ENCODE measurements at regions not wholly inside any gene's neighbourhood (a gene's known extent, or its start where the extent isn't known, plus 50 kb on each side); places are given as distances from the start of the nearest gene placed in this dataset.

DNA sequence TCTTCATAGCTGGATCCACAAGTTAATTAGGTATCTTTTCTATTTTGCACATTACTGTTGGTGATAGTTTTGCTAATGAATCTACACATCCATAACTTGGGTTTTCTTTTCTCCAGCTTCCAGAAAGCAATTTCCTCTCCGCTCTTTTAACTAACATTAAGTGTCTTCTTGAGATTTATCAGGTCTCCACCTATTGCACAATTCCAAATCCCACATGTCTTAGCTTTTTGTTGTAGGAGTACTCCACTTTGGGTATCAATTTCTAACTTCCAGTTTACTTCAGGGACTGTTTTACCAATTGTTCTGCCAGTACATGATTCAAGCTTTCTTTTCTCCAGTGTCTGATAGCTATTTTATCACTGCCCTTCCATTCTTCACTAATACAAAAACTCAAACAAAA lies 129.6 kb downstream of the OLFM4 start:
- no peak overlapping the region for H3K27ac Mint-ChIP-seq
- no peak for DNase-seq (ENCODE audit: extremely low spot score, unreplicated experiment)
- H3K4me3 Mint-ChIP-seq = no peak overlapping the region
- H3K36me3 Mint-ChIP-seq = no peaks in the 10 kb centered on the region
- peaks cover 10% of the 10 kb centered on the region for H3K27me3 Mint-ChIP-seq
- H3K4me1 Mint-ChIP-seq (ENCODE audit: unreplicated experiment) = no peaks in the 10 kb centered on the region
- TF ChIP-seq, protein P1, sequence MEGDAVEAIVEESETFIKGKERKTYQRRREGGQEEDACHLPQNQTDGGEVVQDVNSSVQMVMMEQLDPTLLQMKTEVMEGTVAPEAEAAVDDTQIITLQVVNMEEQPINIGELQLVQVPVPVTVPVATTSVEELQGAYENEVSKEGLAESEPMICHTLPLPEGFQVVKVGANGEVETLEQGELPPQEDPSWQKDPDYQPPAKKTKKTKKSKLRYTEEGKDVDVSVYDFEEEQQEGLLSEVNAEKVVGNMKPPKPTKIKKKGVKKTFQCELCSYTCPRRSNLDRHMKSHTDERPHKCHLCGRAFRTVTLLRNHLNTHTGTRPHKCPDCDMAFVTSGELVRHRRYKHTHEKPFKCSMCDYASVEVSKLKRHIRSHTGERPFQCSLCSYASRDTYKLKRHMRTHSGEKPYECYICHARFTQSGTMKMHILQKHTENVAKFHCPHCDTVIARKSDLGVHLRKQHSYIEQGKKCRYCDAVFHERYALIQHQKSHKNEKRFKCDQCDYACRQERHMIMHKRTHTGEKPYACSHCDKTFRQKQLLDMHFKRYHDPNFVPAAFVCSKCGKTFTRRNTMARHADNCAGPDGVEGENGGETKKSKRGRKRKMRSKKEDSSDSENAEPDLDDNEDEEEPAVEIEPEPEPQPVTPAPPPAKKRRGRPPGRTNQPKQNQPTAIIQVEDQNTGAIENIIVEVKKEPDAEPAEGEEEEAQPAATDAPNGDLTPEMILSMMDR (conservative IDR thresholded peaks at IDR 0.05) = no peak
- H3K9me3 Mint-ChIP-seq = no peaks in the 10 kb centered on the region

DNA sequence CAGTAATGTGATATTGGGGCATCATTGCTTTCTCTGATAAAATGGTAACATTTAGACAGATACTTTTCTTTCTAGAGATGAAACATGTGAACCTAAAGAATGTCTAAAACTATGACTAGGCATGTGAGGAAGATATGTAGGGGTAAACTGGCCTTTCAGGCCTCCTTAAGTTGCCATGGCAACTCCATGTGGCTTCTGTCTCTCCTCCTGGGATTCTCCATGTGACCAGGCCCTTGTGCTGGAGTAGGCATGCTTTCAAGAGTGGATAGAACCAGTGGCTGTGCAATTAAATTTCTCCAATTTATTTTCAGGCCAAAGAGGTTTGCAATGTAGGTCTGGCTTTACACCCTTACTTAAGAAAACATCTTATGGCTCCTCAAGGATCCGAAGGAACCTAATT lies 130.8 kb downstream of the OLFM4 start:
- H3K4me3 Mint-ChIP-seq = no peak overlapping the region
- peaks cover 15% of the 10 kb centered on the region for H3K27me3 Mint-ChIP-seq
- H3K36me3 Mint-ChIP-seq = no peaks in the 10 kb centered on the region
- TF ChIP-seq, protein P1 (conservative IDR thresholded peaks at IDR 0.05) = no peak
- no peaks in the 10 kb centered on the region for H3K9me3 Mint-ChIP-seq
- no peaks in the 10 kb centered on the region for H3K4me1 Mint-ChIP-seq (ENCODE audit: unreplicated experiment)
- H3K27ac Mint-ChIP-seq = no peak overlapping the region
- DNase-seq (ENCODE audit: extremely low spot score, unreplicated experiment) = no peak

DNA sequence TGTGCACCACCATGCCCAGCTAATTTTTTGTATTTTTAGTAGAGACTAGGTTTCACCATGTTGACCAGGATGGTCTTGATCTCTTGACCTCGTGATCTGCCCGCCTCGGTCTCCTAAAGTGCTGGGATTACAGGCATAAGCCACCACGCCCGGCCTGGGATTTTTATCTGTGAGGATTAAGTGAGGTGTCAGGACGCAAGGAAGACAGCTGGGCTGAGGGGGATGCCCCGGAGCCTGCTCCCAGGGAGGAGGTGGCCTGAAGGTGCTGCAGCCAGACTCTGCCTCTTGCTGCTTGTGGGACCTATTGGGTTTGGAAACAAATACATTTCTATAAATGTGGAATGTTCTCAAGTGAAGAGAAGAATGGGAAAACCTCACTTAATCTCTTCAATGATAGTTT lies 131.6 kb downstream of the OLFM4 start:
- no peak overlapping the region for H3K27ac Mint-ChIP-seq
- no peaks in the 10 kb centered on the region for H3K4me1 Mint-ChIP-seq (ENCODE audit: unreplicated experiment)
- H3K9me3 Mint-ChIP-seq = no peaks in the 10 kb centered on the region
- TF ChIP-seq, protein P1 (conservative IDR thresholded peaks at IDR 0.05) = no peak
- H3K4me3 Mint-ChIP-seq = no peak overlapping the region
- no peaks in the 10 kb centered on the region for H3K36me3 Mint-ChIP-seq
- no peak for DNase-seq (ENCODE audit: extremely low spot score, unreplicated experiment)
- peaks cover 15% of the 10 kb centered on the region for H3K27me3 Mint-ChIP-seq

DNA sequence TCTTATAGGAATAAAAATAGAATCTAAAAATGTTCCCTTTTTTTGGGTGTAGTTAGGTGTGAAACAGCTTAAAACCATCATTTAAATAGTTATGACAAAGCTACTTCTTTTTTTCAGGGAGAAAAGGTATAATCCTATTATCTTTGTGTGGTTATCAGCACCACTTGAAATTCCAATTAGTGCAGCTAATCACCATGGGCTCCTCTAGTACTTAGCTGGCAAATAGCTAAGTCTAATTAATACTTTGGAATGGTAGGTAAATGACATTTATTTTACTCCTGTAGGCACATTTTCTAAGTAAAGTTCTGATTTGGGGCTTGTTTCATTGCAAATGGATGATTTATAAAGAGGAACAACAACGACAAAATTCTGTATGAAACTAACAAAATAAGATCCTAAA lies 132.6 kb downstream of the OLFM4 start:
- Mint-ChIP-seq H3K4me3 (no peak overlapping the region), H3K36me3 (no peaks in the 10 kb centered on the region), H3K27ac (no peak overlapping the region), H3K4me1 (ENCODE audit: unreplicated experiment) (no peaks in the 10 kb centered on the region), H3K9me3 (no peaks in the 10 kb centered on the region), H3K27me3 (peaks cover 22% of the 10 kb centered on the region)
- DNase-seq (ENCODE audit: extremely low spot score, unreplicated experiment) = no peak
- TF ChIP-seq, protein P1 (conservative IDR thresholded peaks at IDR 0.05) = no peak

DNA sequence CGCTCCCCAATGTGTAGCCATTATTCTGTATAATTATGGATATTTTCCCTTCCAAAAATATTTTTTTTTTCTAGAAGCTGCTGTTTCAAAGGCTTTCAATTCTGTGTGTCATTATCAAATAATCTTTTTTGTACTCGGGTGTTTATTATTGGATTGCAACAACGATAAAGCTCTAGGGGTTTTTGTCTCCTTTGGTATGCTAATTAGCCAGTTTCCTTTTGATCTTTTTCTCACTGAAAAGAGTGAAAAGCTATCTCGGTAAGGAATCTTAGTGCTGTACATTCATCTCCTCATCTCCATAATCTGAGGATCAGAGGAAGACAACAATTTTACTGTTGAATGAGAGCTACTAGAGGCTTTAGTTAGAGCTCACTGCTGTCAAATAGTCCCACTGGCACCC lies 136.6 kb downstream of the OLFM4 start:
- TF ChIP-seq, protein P1 (conservative IDR thresholded peaks at IDR 0.05) = no peak
- Mint-ChIP-seq H3K36me3 (no peaks in the 10 kb centered on the region), H3K9me3 (no peaks in the 10 kb centered on the region), H3K27ac (no peak overlapping the region), H3K27me3 (peaks cover 14% of the 10 kb centered on the region), H3K4me3 (no peak overlapping the region), H3K4me1 (ENCODE audit: unreplicated experiment) (no peaks in the 10 kb centered on the region)
- DNase-seq (ENCODE audit: extremely low spot score, unreplicated experiment) = no peak

DNA sequence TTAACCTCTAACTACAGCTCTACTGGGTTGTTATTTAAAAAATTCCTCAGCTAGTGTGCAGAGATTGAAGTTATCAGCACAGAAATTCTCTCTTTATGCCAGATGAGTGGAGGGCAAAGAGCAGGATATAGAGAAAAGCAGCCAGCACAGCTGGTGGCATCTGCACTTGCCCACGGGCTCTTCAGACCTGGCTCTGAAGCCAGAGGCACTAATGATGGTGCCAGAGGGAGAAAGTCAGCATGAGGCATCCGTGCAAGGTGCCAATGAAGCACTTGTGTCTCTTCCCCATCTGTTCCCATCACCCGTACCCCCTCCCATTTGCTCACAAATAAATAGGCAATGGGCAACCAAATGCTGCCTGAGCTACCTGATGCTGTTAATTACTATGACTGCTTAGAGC lies 138.9 kb downstream of the OLFM4 start:
- Mint-ChIP-seq H3K4me3 (no peak overlapping the region), H3K36me3 (no peaks in the 10 kb centered on the region), H3K9me3 (no peaks in the 10 kb centered on the region), H3K4me1 (ENCODE audit: unreplicated experiment) (no peaks in the 10 kb centered on the region), H3K27me3 (peaks cover 21% of the 10 kb centered on the region), H3K27ac (no peak overlapping the region)
- TF ChIP-seq, protein P1 (conservative IDR thresholded peaks at IDR 0.05) = no peak
- DNase-seq (ENCODE audit: extremely low spot score, unreplicated experiment) = no peak
